GM18907 (cell line): ENCODE measurements at regions not wholly inside any gene's neighbourhood (a gene's known extent, or its start where the extent isn't known, plus 50 kb on each side); places are given as distances from the start of the nearest gene placed in this dataset.

Experiments
- ATAC-seq: cut with Tn5 transposase; IDR thresholded peaks from one replicate; pipeline ENCODE4 v1.9.1; 2021; ENCODE audit warnings: mild to moderate bottlenecking, moderate library complexity; ENCODE audit not compliant: unreplicated experiment

GRCh38 chr3:72295276-72295961, 510.5 kb upstream of the PROK2 start:
- no peak for ATAC-seq

GRCh38 chr3:72290859-72291638, 506.1 kb upstream of the PROK2 start:
- ATAC-seq: no peak

GRCh38 chr3:72289692-72290071, 504.7 kb upstream of the PROK2 start:
- ATAC-seq: no peak

GRCh38 chr3:72288955-72289691, 504.2 kb upstream of the PROK2 start:
- ATAC-seq: no peak

GRCh38 chr3:72287956-72288355, 503.0 kb upstream of the PROK2 start:
- no peak for ATAC-seq

- no peak for ATAC-seq
Observed at GRCh38 chr3:72285502-72285901, 500.6 kb upstream of the PROK2 start.

GRCh38 chr3:72284471-72284870, 499.5 kb upstream of the PROK2 start:
- ATAC-seq: no peak

GRCh38 chr3:72282918-72283317, 498.0 kb upstream of the PROK2 start:
- ATAC-seq: no peak

GRCh38 chr3:72281551-72281950, 496.6 kb upstream of the PROK2 start:
- ATAC-seq: no peak

- no peak for ATAC-seq
Observed at GRCh38 chr3:72280876-72281275, 495.9 kb upstream of the PROK2 start.

- no peak for ATAC-seq
Observed at GRCh38 chr3:72279631-72280041, 494.7 kb upstream of the PROK2 start.

GRCh38 chr3:72279068-72279604, 494.2 kb upstream of the PROK2 start:
- ATAC-seq: no peak

- no peak for ATAC-seq
Observed at GRCh38 chr3:72278349-72279067, 493.6 kb upstream of the PROK2 start.

- no peak for ATAC-seq
Observed at GRCh38 chr3:72277710-72278109, 492.8 kb upstream of the PROK2 start.

GRCh38 chr3:72276806-72277205, 491.9 kb upstream of the PROK2 start:
- no peak for ATAC-seq

GRCh38 chr3:72275331-72275751, 490.4 kb upstream of the PROK2 start:
- no peak for ATAC-seq

- ATAC-seq: no peak
Observed at GRCh38 chr3:72274493-72275330, 489.8 kb upstream of the PROK2 start.

GRCh38 chr3:72273615-72274014, 488.7 kb upstream of the PROK2 start:
- no peak for ATAC-seq

GRCh38 chr3:72272356-72272755, 487.4 kb upstream of the PROK2 start:
- ATAC-seq: no peak

GRCh38 chr3:72271923-72272322, 487.0 kb upstream of the PROK2 start:
- no peak for ATAC-seq
